HG02642 (cell line): ENCODE measurements at regions not wholly inside any gene's neighbourhood (a gene's known extent, or its start where the extent isn't known, plus 50 kb on each side); places are given as distances from the start of the nearest gene placed in this dataset.
A peak's percentile ranks its signal among the peaks of the same experiment; 100 is the strongest.

ENCODE experiments used
- ATAC-seq: cut with Tn5 transposase; IDR thresholded peaks from one replicate; pipeline ENCODE4 v1.9.1; 2021; ENCODE audit warnings: mild to moderate bottlenecking; ENCODE audit not compliant: unreplicated experiment, poor library complexity

GRCh38 chr6:165855856-165856255, 192.8 kb upstream of the PDE10A start:
- ATAC-seq = no peak

GRCh38 chr6:165854863-165855593, 192.0 kb upstream of the PDE10A start:
- ATAC-seq = no peak

GRCh38 chr6:165854061-165854862, 191.2 kb upstream of the PDE10A start:
- ATAC-seq = no peak

- no peak for ATAC-seq
These were observed 189.6 kb upstream of the PDE10A start for GRCh38 chr6:165852676-165853075.

DNA sequence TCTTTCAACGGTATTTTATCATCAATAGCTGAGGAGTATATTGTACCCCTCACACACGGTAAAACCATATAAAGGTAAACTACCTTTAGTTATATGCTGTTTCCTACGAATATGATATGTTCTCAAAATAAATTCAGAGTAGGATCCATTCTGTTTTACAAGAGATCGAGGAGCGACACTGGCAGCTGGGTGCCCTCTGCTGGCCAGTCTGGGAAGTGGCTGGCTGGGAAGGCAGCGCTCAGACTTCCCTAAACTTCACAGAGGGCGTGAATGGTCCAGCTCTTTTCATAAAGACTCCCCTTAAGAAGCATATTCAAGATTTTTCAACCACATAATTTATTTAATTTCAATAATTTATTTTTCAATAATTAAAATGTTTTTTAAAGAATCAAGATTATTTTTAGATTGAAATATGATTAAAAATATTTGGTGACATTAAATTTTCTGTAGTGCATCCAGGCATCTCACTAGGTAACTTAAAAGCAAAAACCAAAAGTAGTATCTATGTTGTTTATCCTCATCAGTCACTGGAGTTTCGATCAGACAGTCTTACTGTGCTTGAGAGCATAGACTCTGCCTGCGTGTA, 187.5 kb upstream of the PDE10A start:
- ATAC-seq = peak; percentile 94

DNA sequence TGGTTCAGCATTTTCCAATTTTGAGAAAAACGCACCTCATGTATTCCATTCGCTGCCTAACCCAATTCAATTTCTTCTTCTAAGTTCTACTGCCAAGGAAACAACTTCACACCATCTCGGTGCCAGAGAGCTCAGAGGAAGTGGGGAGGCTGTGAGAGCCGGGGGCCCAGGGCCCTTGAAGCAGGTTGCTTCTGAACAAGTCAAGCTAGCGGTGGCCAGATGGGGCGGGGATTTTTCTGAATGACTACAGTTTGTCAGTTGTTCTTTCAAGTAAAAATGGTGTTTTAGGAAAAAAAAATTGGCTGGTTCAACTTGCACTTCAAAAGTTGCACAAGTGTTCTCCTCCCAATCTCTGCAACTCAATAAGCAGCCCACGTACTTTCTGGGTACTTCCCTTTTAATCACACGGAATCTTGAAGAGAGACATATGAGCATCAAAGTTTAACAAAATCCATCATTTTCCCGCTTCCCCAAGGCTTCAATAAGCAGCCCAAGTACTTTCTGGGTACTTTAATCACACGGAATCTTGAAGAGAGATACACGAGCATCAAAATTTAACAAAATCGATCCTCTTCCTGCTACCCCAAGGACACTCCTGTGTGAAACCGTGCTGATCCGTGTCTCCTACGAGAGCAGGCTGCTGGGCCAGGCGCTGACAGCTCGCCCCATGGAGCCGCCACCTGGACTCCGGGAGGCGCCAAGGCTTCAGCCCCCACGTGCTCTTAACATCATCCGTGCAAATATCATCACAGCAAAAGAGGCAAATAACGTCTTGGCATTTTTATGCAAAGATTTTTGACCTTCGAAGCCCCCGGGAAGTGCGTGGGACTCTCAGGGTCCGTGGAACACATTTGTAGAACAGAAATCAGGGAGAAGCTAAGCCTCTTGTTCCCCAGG, 186.7 kb upstream of the PDE10A start:
- ATAC-seq = peak; percentile 7

DNA sequence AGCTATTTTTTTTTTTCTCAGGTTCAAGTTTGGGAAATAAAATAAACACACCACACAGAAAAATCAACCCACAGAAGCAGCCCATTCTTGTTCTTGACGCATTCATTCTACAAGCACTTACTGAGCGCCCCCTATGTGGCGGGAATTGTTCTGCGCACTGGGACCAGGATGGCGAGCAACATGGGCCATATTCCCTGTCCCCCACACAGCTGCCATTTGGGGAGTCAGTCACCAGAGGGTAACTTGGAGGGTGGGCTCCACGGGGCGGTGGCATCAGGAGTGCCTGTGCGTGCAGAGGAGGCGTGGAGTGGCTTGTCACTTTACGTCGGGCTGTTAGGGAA, 185.0 kb upstream of the PDE10A start:
- ATAC-seq = no peak

- no peak for ATAC-seq
These were observed 184.5 kb upstream of the PDE10A start for GRCh38 chr6:165847407-165848085.

DNA sequence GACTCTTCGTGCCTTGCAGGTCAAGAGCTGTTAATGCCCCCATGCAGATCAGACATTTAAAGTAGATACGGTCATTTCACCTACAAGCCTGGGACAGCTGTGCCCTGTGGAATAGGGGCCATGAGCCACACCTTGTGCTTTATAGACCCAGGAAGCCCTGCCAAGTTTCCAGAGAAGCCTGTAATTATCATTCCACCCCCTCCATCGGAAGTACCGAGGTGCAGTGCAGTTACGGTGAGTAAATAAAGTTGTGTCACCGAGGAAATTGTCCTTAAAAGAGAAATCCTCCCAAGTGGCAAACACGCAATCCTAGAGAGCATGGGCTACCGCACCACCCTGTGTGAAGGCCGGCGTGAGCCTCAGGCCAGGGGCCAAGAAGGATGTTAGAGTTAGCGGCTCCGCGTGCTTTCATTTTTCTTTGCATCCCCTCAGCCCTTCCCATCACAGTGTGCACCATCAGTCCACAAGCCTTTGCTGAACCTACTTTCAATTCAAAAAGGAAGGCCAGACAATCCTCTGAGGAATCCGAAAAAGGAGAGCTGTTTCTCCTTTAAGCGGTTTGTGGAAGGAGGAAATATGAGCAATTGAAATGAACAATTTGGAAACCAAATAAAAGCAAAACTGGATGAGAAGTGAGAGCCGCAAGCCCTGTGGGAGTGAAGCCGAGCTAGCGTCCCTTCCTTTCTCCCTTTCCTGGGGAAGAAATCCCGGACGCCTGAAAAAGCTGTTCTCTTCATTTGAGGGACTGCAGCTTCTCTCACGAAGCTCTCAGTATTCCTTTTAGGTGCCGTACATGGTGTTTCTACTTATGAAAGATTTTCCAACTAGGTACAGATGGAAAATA, 183.3 kb upstream of the PDE10A start:
- ATAC-seq = no peak

- ATAC-seq = no peak
These were observed 182.5 kb upstream of the PDE10A start for GRCh38 chr6:165845493-165845892.

- ATAC-seq = no peak
These were observed 181.8 kb upstream of the PDE10A start for GRCh38 chr6:165844801-165845364.

DNA sequence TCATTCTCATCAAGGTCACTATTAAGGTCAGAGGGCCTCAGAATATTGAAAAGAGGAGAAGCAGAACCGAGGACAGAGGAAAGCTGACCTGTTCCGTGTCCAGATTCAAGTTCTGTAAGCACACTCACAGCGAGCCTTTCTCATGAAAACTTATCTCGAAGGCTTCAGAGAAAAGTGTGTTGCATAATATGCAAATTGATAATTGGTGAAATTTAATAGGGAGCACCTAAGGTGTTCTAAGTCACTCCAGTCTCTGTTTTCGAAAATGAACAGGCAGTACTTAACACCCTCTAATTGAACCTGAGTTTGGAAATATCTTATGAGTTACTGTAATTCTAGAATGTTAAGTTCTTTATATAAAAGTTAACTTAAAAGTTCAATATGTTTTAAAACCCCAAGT, 181.2 kb upstream of the PDE10A start:
- no peak for ATAC-seq

- no peak for ATAC-seq
These were observed 180.6 kb upstream of the PDE10A start for GRCh38 chr6:165843568-165844113.

DNA sequence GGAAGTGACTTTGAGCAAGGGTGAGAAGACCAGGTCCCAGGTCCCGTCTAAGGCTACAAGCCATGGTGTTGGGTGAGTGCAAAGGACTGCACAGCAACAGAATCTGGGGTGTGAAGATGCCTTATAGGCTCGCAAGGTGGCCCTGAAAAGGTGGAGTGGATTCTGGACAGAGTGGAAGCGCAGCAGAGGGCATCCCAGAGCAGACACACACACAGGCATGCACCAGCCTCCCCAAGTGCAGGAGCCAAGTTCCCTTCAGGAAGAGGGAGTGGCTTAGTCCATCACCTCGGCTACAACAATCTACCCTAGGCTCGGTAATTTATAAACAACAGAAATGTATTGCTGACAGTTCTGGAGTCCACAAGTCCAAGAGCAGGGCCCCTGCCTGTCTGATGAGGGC, 180.1 kb upstream of the PDE10A start:
- no peak for ATAC-seq

DNA sequence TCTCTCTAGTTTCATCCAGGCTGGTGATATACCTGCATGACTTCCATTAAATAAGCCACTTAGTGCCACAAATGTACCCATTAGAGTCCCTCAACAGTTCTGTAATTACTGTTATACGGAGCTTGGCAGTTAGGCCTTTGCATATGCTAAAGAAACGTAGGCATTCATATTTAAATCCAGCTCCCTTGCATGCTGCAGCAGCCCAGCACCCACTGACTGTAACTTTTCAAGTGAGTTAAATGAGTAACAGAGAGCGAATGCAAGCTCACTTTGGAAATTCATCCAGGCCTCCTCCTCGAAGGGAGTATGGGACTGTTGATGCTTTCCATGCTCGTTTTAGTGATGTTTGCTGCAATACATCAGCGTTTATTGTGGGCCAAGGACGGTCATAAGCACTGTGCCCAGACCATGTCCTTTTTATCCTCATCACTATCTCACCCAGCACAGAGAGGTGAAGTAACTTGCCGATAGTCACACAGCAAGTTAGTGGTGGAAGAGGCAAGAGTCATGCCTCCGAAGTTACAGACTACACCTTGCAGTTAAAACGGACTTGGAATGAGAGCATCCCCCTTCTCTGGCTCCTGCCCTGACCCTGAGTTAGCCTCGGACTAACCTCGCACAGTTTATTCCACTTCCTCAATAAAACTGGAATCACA, 179.4 kb upstream of the PDE10A start:
- no peak for ATAC-seq

DNA sequence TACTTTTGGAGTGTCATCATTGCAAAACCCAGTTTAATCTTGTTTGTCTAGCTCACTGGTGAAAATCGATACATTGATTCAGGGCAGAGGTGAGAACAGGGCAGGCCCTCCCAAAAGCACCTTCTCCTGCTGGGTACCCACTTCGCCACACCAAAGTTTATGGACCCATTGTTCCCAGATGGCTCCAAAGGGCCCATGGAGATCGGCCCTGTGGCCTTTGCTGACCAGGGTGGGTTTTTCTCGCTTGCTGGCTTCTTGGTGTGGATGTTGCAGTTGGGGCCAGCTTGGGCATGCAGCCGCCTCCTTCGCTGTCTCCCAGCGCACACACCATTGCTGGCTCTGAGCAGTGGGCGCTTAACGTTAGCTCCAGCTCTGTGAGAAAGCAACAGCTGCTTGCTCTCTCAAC, 178.1 kb upstream of the PDE10A start:
- no peak for ATAC-seq

- ATAC-seq = no peak
These were observed 175.1 kb upstream of the PDE10A start for GRCh38 chr6:165837948-165838745.
